SK-N-SH (cell line): ENCODE measurements at regions not wholly inside any gene's neighbourhood (a gene's known extent, or its start where the extent isn't known, plus 50 kb on each side); places are given as distances from the start of the nearest gene placed in this dataset.

Experiments used
- CTCF ChIA-PET: fragments of 300-600, 350-600 bp; formaldehyde crosslinking; extraction: SDS; loops from one replicate; lab custom pipeline; 2021; lab: Yijun Ruan, JAX
- POLR2A ChIA-PET: fragments of 350-600 bp; sonication (Branson Sonifier 250); formaldehyde crosslinking; extraction: SDS; loops from one replicate; lab custom pipeline; 2020; ENCODE audit warnings: antibody characterized with exemption, inconsistent platforms; lab: Yijun Ruan, JAX
- DNase-seq: peaks from one replicate; pipeline ENCODE4 v3.0.0; 2012
- H2AFZ ChIP-seq: fragments of 200-600 bp; sonication (generic); 2 replicates; pipeline ENCODE4 v1.8.1; 2016; ENCODE audit warnings: antibody characterized with exemption, mild to moderate bottlenecking, low read depth
- H3F3A ChIP-seq: fragments of 200-600 bp; sonication (generic); replicated peaks from 2 replicates; pipeline ENCODE3; 2016; ENCODE audit warnings: antibody characterized with exemption, mild to moderate bottlenecking; ENCODE audit not compliant: insufficient read depth
- H3K27ac ChIP-seq, 2 experiments: fragments of 200-500 bp in 1 of 2; fragments of 200-600 bp in 1 of 2; sonication (Bioruptor generic) in 1 of 2; sonication (generic), shearing (Covaris generic) in 1 of 2; 2 replicates each; pipeline versions ENCODE4 v1.5.1 to v1.6.1; 2014 to 2016; ENCODE audit warnings: low read depth in 2 of 2, inconsistent platforms in 1 of 2, low read length in 1 of 2, mild to moderate bottlenecking in 1 of 2, mixed read lengths in 1 of 2
- H3K27me3 ChIP-seq: fragments of 200-600 bp; sonication (generic), shearing (Covaris generic); 2 replicates; pipeline ENCODE4 v1.6.1; 2016; ENCODE audit warnings: mixed run types; ENCODE audit not compliant: insufficient read depth
- H3K36me3 ChIP-seq, 2 experiments: fragments of 200-500 bp in 1 of 2; fragments of 200-600 bp in 1 of 2; sonication (Bioruptor generic) in 1 of 2; sonication (generic) in 1 of 2; replicated peaks in 1 of 2; 2 replicates each; pipeline versions ENCODE3 to v1.5.1; 2014 to 2016; ENCODE audit warnings: low read length in 1 of 2, mild to moderate bottlenecking in 1 of 2; ENCODE audit not compliant: insufficient read depth in 2 of 2, control insufficient read depth in 1 of 2
- H3K4me1 ChIP-seq, 2 experiments: fragments of 200-500 bp in 1 of 2; fragments of 200-600 bp in 1 of 2; sonication (Bioruptor generic) in 1 of 2; sonication (generic), shearing (Covaris generic) in 1 of 2; 2 replicates each; pipeline versions ENCODE4 v1.5.1 to v1.6.1; 2014 to 2016; ENCODE audit warnings: low read depth in 1 of 2, low read length in 1 of 2, mixed run types in 1 of 2; ENCODE audit not compliant: insufficient read depth in 2 of 2, control insufficient read depth in 1 of 2
- H3K4me2 ChIP-seq: fragments of 200-600 bp; sonication (generic), shearing (Covaris generic); 2 replicates; pipeline ENCODE4 v1.6.1; 2017; ENCODE audit warnings: mixed run types
- H3K4me3 ChIP-seq, 2 experiments: fragments of 200-500 bp in 1 of 2; fragments of 200-600 bp in 1 of 2; sonication (Bioruptor generic) in 1 of 2; sonication (generic), shearing (Covaris generic) in 1 of 2; 2 replicates each; pipeline versions ENCODE4 v1.5.1 to v1.8.1; 2014 to 2016; ENCODE audit warnings: low read depth in 2 of 2, inconsistent platforms in 1 of 2, low read length in 1 of 2, mild to moderate bottlenecking in 1 of 2, mixed read lengths in 1 of 2, moderate library complexity in 1 of 2
- H3K79me2 ChIP-seq: fragments of 200-600 bp; sonication (generic); 2 replicates; pipeline ENCODE4 v1.8.1; 2017; ENCODE audit warnings: mild to moderate bottlenecking; ENCODE audit not compliant: insufficient read depth
- H3K9ac ChIP-seq: fragments of 200-600 bp; sonication (generic); 2 replicates; pipeline ENCODE4 v1.6.1; 2017; ENCODE audit warnings: mixed run types
- H3K9me2 ChIP-seq: fragments of 200-600 bp; sonication (generic); 2 replicates; pipeline ENCODE4 v1.6.1; 2017; ENCODE audit warnings: mixed run types
- H3K9me3 ChIP-seq: fragments of 200-600 bp; sonication (generic); 2 replicates; pipeline ENCODE4 v1.6.1; 2017; ENCODE audit warnings: mixed run types, mild to moderate bottlenecking, moderate library complexity
- H4K20me1 ChIP-seq: fragments of 200-600 bp; sonication (generic); 2 replicates; pipeline ENCODE4 v1.6.1; 2017; ENCODE audit warnings: mild to moderate bottlenecking, mixed run types; ENCODE audit not compliant: insufficient read depth
- EP300 ChIP-seq, 2 experiments: IDR thresholded peaks; 2 replicates each; pipeline versions ENCODE4 v1.4.0 to v1.6.1; 2012; ENCODE audit warnings: borderline replicate concordance in 1 of 2, low read depth in 1 of 2, low read length in 1 of 2
- FOXJ3 ChIP-seq: sonication (generic); formaldehyde crosslinking; IDR thresholded peaks from 2 replicates; pipeline ENCODE4 v1.5.1; 2020; ENCODE audit warnings: mild to moderate bottlenecking, missing genetic modification reagents
- FOXM1 ChIP-seq: IDR thresholded peaks from 2 replicates; pipeline ENCODE4 v1.4.0; 2012; ENCODE audit warnings: low read depth, mild to moderate bottlenecking
- GATA2 ChIP-seq: sonication (generic); formaldehyde crosslinking; IDR thresholded peaks from 2 replicates; pipeline ENCODE4 v1.5.0; 2020; ENCODE audit warnings: mild to moderate bottlenecking, missing genetic modification reagents
- NRF1 ChIP-seq: IDR thresholded peaks from 2 replicates; pipeline ENCODE4 v1.6.1; 2012; ENCODE audit warnings: low read depth, mild to moderate bottlenecking, low read length
- RXRA ChIP-seq: IDR thresholded peaks from 2 replicates; pipeline ENCODE4 v1.4.0; 2012; ENCODE audit warnings: low read depth, mild to moderate bottlenecking, borderline replicate concordance
- SMC3 ChIP-seq: IDR thresholded peaks from 2 replicates; pipeline ENCODE4 v1.6.1; 2012; ENCODE audit warnings: low read depth, low read length, improper control_type of control experiment
- TAF1 ChIP-seq: IDR thresholded peaks from 2 replicates; pipeline ENCODE4 v1.6.1; 2012; ENCODE audit warnings: low read depth, mild to moderate bottlenecking, low read length, moderate library complexity, borderline replicate concordance
- WGBS: methylation state at CpG from one replicate; pipeline ENCODE4 v1.1.6; 2017; ENCODE audit warnings: low lambda C conversion rate; 5-methylcytosine and 5-hydroxymethylcytosine counted together
- TF ChIP-seq, protein P1 (sequence below): fragments of 150-350 bp; IDR thresholded peaks from 2 replicates; pipeline ENCODE4 v1.6.1; 2016; ENCODE audit warnings: mild to moderate bottlenecking, low read depth, low read length
- TF ChIP-seq, protein P2 (sequence below): IDR thresholded peaks from 2 replicates; pipeline ENCODE4 v1.4.0; 2012; ENCODE audit warnings: low read depth, borderline replicate concordance
- TF ChIP-seq, protein P3 (sequence below): IDR thresholded peaks from 2 replicates; pipeline ENCODE4 v1.4.0; 2012; ENCODE audit warnings: low read depth
- TF ChIP-seq, protein P4 (sequence below): fragments of 150-350 bp; IDR thresholded peaks from 2 replicates; pipeline ENCODE4 v1.6.1; 2017; ENCODE audit warnings: antibody characterized with exemption, low read length, low read depth, borderline replicate concordance

DNA sequence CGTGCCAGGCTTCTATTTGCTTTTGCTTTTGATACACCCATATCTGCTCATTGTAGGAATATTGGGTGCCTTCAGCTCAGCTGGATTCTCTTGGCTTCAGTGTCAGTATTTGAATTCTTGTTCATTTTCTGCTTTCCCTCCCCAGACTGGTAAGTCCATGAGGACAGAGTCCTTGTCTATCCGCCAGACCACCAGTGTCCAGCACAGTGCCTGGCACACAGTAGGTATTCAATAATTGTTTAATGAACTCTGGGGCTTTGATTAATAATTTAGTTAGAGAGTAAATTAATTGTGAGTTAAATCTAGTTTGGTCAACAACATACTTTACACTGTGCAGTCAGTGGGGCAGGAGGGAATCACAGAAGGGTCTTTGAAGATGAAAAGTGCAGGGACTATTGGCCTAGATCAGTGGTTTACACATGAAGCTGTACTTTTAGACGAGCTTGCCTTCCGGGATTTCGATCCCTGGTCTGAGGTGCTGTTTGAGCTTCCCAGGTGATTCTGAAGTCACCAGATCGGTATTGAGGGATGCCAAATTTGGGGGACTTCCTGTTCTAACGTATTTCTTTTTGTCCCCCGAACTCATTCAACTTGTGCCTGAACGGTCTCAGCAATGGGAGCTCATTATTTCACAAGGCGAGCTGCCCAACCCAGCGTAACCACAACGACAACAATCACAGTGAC, 119.1 kb upstream of the JUN start:
- no peaks in the 10 kb centered on the region for H3K79me2 ChIP-seq
- no peaks in the 10 kb centered on the region for H4K20me1 ChIP-seq
- peaks cover 13 to 17% of the 10 kb centered on the region in 2 experiments; a peak in 2 of 4 replicates for H3K4me1 ChIP-seq
- H3K36me3 ChIP-seq = no peaks in the 10 kb centered on the region
- peak overlapping the region; percentile 56 to 67 for H3K4me3 ChIP-seq
- peak overlapping the region; percentile 80 for H2AFZ ChIP-seq
- TF ChIP-seq FOXM1 (no peak), SMC3 (no peak), GATA2 (CRISPR knock-in tag) (no peak), TAF1 (no peak), NRF1 (no peak), EP300 (IDR thresholded peaks at IDR 0.05; ENCODE audit: borderline replicate concordance in 1 of 2, low read depth in 1 of 2, low read length in 1 of 2) (no peak), RXRA (no peak), FOXJ3 (CRISPR knock-in tag) (no peak)
- TF ChIP-seq, protein P1, sequence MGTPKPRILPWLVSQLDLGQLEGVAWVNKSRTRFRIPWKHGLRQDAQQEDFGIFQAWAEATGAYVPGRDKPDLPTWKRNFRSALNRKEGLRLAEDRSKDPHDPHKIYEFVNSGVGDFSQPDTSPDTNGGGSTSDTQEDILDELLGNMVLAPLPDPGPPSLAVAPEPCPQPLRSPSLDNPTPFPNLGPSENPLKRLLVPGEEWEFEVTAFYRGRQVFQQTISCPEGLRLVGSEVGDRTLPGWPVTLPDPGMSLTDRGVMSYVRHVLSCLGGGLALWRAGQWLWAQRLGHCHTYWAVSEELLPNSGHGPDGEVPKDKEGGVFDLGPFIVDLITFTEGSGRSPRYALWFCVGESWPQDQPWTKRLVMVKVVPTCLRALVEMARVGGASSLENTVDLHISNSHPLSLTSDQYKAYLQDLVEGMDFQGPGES = no peak
- TF ChIP-seq, protein P2, sequence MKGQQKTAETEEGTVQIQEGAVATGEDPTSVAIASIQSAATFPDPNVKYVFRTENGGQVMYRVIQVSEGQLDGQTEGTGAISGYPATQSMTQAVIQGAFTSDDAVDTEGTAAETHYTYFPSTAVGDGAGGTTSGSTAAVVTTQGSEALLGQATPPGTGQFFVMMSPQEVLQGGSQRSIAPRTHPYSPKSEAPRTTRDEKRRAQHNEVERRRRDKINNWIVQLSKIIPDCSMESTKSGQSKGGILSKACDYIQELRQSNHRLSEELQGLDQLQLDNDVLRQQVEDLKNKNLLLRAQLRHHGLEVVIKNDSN = no peak
- TF ChIP-seq, protein P3, sequence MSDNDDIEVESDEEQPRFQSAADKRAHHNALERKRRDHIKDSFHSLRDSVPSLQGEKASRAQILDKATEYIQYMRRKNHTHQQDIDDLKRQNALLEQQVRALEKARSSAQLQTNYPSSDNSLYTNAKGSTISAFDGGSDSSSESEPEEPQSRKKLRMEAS = no peak
- TF ChIP-seq, protein P4, sequence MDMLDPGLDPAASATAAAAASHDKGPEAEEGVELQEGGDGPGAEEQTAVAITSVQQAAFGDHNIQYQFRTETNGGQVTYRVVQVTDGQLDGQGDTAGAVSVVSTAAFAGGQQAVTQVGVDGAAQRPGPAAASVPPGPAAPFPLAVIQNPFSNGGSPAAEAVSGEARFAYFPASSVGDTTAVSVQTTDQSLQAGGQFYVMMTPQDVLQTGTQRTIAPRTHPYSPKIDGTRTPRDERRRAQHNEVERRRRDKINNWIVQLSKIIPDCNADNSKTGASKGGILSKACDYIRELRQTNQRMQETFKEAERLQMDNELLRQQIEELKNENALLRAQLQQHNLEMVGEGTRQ = no peak
- H3F3A ChIP-seq = peaks cover 28% of the 10 kb centered on the region
- 84% methylated on average over 12 of the region's 12 CpGs for WGBS
- H3K9me2 ChIP-seq = no peaks in the 10 kb centered on the region
- peak overlapping the region; percentile 88; the same call in 1 of the 2 replicates for H3K9ac ChIP-seq
- peak overlapping the region in 1 of 2 experiments; percentile 93; a peak in 2 of 4 replicates for H3K27ac ChIP-seq
- CTCF ChIA-PET = no interaction called here
- no peaks in the 10 kb centered on the region for H3K9me3 ChIP-seq
- H3K4me2 ChIP-seq = peak overlapping the region; percentile 82
- POLR2A ChIA-PET = interaction anchor here (0.7 to 1.0 kb wide), 4 partner anchors 10 to 785 kb away, joined by 3 read pairs; no protein-coding TSS in a partner anchor
- DNase-seq = no peak
- H3K27me3 ChIP-seq = no peaks in the 10 kb centered on the region
